ENCODE measurements at regions not wholly inside any gene's neighbourhood (a gene's known extent, or its start where the extent isn't known, plus 50 kb on each side); places are given as distances from the start of the nearest gene placed in this dataset.
"Not testable (repeated sequence)": the region's sequence is repeated elsewhere in the genome, so short reads cannot be mapped to it uniquely, and the experiment has no call there.

DNA sequence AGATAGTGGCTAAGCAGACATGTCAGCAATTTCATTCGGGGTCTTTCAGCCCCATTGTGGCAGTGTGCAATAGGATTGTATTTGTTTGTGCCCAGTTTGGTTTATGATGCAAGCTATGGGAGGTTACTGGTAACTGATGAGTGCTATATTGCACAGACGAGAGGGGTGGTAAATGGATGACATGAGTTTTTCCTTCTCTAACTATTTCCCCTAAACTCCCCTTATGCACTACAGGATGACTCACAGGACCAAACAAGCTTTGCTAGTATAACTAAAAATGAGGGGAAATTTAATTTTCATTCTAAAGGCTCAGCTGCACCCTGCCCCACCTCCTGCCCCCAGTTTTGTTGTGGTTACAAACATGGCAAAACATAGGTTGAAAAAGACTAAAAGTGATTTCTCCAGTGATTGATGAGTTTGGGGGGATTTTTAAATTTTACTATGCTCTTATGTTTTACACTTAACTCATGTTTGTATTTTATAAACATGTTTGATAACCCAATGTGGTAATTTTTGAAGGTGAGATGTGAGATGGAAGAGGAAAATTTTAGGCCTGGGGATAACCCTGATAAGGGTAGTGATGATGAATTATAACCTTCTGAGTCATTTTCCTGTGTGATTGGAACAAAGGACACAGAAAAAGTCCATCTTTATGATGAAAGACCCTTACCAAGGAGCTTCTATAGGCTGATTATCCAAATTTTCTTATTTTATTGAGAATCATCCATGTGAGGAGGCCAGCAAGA, 60.8 kb upstream of the NAMPT start:
- no peak for DNase-seq (ENCODE audit: low read depth)

DNA sequence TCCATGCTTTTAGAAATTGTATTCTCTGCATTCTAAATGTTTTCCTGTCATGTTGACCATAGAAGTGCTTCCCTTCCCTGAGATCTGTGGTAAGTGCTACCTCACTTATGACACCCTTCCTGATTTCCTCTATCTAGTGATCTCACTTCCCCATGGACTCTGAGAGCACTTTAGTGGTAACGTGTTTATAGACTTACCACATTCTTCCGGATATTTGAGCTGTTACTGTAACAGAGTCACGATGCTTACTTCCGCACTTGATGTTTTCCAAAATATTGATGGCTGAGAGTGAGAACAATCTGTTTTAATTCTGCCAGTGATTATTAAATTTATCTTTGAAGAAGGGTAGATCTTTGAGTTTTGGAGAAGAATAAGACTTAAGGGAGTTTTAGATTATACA, 60.1 kb upstream of the NAMPT start:
- DNase-seq (ENCODE audit: low read depth) = no peak

DNA sequence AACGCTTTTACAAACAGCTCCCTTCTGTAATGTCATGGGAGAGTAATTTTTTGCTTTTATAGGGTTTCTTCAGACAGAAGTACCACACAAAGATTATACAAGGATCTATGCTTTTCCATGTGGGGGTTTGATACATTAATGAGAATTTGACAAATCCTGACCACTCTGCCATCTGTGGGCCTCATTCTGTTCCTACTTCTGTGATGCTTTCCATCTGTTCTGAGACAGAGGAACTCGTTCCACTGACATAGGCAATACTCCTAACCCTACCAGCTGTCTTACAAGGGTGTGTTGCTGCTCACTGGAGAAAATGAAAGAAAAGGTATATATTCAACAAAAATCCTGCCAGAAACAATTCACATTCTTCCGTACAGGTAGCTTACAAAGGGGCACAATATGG, 59.4 kb upstream of the NAMPT start:
- no peak for DNase-seq (ENCODE audit: low read depth)

DNA sequence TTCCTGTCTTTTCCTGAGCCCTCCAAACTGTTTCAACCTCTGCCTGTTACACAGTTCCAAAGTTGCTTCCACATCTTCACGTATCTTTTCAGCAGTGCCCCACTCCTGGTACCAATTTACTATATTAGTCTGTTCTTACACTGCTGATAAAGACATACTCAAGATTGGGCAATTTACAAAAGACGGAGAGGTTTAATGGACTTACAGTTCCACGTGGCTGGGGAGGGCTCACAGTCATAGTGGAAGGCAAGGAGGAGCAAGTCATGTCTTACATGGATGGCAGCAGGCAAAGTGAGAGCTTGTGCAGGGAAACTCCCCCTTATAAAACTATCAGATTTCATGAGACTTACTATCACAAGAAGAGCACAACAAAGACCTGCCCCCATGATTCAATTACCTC, 57.3 kb upstream of the NAMPT start:
- DNase-seq (ENCODE audit: low read depth) = not testable (repeated sequence)

DNA sequence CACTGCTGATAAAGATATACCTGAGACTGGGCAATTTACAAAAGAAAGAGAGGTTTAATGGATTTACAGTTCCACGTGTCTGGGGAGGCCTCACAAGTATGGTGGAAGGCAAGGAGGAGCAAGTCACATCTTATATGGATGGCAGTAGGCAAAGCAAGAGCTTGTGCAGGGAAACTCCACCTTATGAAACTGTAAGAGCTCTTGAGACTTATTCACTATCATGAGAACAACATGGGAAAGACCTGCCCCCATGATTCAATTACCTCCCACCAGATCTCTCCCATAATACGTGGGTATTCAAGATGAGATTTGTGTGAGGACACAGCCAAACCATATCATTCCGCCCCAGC, 55.4 kb upstream of the NAMPT start:
- DNase-seq (ENCODE audit: low read depth) = not testable (repeated sequence)

DNA sequence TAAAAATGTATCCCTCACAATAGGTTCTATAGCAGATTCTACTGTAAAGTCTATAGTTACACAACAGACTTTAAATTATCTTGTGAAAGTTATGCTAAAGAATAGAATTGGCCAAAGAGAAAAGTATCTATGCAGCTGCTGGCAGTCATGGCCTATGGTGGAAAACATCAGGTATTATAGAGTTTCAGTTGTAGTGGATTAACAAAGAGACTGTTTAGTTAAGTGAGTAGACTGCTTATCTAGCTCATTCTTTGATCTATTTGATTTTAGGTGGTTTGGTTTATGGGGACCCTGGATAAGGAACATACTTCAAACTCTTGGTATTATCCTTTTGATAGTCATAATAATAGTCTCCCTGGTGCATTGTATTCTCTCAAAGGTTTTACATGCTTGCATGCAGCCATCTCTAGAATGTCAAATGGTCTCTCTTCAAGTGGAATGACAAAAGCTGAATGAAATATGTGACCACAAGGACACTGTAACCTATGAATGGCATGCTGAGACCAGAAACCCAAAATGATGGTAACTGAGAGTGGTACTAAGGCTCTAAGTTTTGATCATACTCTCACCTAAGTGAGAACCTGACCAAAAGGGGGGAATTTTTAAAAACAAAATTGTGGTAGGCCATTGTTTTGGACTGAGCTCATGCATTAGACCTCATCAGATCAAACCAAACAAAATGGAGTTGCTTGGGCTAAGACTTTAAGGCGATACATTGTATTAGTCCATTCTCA, 54.9 kb upstream of the NAMPT start:
- no peak for DNase-seq (ENCODE audit: low read depth)

DNA sequence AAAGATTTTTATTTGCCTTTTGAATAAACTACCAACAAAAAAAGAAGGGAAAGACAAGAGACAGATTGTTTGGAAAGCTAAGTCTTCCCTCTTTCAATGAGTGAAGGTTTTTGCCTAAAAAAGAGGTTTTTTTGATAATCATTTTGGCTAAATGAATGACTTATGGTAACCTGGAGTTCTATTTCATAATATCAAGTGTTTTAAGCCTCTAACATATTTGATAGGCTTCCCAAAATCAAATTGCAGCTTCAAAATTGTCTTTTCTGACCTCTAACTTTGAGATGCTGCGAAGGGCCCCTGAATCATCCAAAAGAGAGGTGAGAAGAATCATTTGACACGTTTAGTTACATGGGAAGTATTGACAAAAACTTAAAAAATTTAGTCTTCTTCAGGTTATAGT, 53.0 kb upstream of the NAMPT start:
- no peak for DNase-seq (ENCODE audit: low read depth)

DNA sequence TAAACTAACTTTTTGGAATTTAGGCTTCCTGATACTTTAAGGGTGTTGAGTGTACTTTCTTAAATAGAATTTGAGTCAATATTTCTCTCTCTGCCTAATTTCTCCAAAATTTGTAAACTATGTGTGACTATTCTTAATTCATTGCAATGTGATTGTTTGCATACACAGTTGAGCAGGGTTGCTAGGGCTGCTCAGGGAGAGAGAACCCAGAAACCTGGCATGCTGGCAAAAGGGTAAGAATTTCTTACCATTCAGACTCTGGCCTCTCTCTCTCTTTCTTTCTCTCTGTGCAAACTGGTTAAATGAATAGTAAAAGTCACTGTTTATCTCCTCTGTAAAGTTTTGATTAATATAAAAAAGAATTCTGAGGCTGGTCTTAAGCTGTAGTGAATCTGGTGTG, 51.0 kb upstream of the NAMPT start:
- DNase-seq (ENCODE audit: low read depth) = no peak
